ENCODE measurements at regions not wholly inside any gene's neighbourhood (a gene's known extent, or its start where the extent isn't known, plus 50 kb on each side); places are given as distances from the start of the nearest gene placed in this dataset.

- no peaks in the 10 kb centered on the region for H3K36me3 ChIP-seq (ENCODE audit: control insufficient read depth in 2 of 2, extremely low read depth in 1 of 2, insufficient read depth in 1 of 2, low read length in 1 of 2)
- Mint-ChIP-seq H3K27me3 (no peaks in the 10 kb centered on the region), H3K4me1 (no peaks in the 10 kb centered on the region), H3K36me3 (no peaks in the 10 kb centered on the region), H3K4me3 (no peak overlapping the region), H3K27ac (no peak overlapping the region), H3K9me3 (peaks cover 6 to 12% (median 8%) of the 10 kb centered on the region in 3 donors)
- ATAC-seq (replicated peaks in 1 of 4): no peak
- no peak for DNase-seq
- no peak overlapping the region for H3K4me3 ChIP-seq (ENCODE audit: control insufficient read depth in 1 of 2, extremely low read depth in 1 of 2, low read length in 1 of 2)
- no peaks in the 10 kb centered on the region for H3K9me3 ChIP-seq
- ChIA-PET CTCF (no interaction called here), POLR2A (no interaction called here)
- no peaks in the 10 kb centered on the region for H3K4me1 ChIP-seq (ENCODE audit: control insufficient read depth in 1 of 2, extremely low read depth in 1 of 2, insufficient read depth in 2 of 2, low read length in 2 of 2)
- H3K27me3 ChIP-seq (replicated peaks in 1 of 2; ENCODE audit: control insufficient read depth in 2 of 2, extremely low read depth in 1 of 2, insufficient read depth in 2 of 2, low read length in 1 of 2): no peaks in the 10 kb centered on the region
- WGBS (ENCODE audit: insufficient coverage): no CpG with 5 or more reads among the region's 3 CpGs
- no peak overlapping the region for H3K27ac ChIP-seq (ENCODE audit: low read length)
Measured at GRCh38 chr2:125169764-125170146, 1144.7 kb downstream of the CNTNAP5 start.

GRCh38 chr2:125172181-125172580 is 1147.1 kb downstream of the CNTNAP5 start:
- POLR2A ChIA-PET: no interaction called here
- no peaks in the 10 kb centered on the region for H3K36me3 Mint-ChIP-seq
- CTCF ChIA-PET: no interaction called here
- DNase-seq: no peak
- no peaks in the 10 kb centered on the region for H3K27me3 Mint-ChIP-seq
- Histone ChIP-seq H3K9me3 (no peaks in the 10 kb centered on the region), H3K36me3 (ENCODE audit: control insufficient read depth in 2 of 2, extremely low read depth in 1 of 2, insufficient read depth in 1 of 2, low read length in 1 of 2) (no peaks in the 10 kb centered on the region), H3K4me3 (ENCODE audit: control insufficient read depth in 1 of 2, extremely low read depth in 1 of 2, low read length in 1 of 2) (no peak overlapping the region), H3K4me1 (ENCODE audit: control insufficient read depth in 1 of 2, extremely low read depth in 1 of 2, insufficient read depth in 2 of 2, low read length in 2 of 2) (no peaks in the 10 kb centered on the region), H3K27ac (ENCODE audit: low read length) (no peak overlapping the region), H3K27me3 (replicated peaks in 1 of 2; ENCODE audit: control insufficient read depth in 2 of 2, extremely low read depth in 1 of 2, insufficient read depth in 2 of 2, low read length in 1 of 2) (no peaks in the 10 kb centered on the region)
- H3K4me1 Mint-ChIP-seq: no peaks in the 10 kb centered on the region
- no CpG with 5 or more reads among the region's 1 CpG for WGBS (ENCODE audit: insufficient coverage)
- no peak overlapping the region for H3K4me3 Mint-ChIP-seq
- peaks cover 8 to 13% (median 12%) of the 10 kb centered on the region in 3 donors for H3K9me3 Mint-ChIP-seq
- no peak overlapping the region for H3K27ac Mint-ChIP-seq
- ATAC-seq (replicated peaks in 1 of 4): no peak

- Mint-ChIP-seq H3K4me1 (no peaks in the 10 kb centered on the region), H3K27me3 (no peaks in the 10 kb centered on the region), H3K4me3 (no peak overlapping the region), H3K9me3 (peaks cover 3 to 26% (median 6%) of the 10 kb centered on the region in 3 donors), H3K36me3 (no peaks in the 10 kb centered on the region), H3K27ac (no peak overlapping the region)
- WGBS (ENCODE audit: insufficient coverage): no CpG with 5 or more reads among the region's 1 CpG
- H3K4me3 ChIP-seq (ENCODE audit: control insufficient read depth in 1 of 2, extremely low read depth in 1 of 2, low read length in 1 of 2): no peak overlapping the region
- CTCF ChIA-PET: no interaction called here
- H3K9me3 ChIP-seq: no peaks in the 10 kb centered on the region
- ATAC-seq (replicated peaks in 1 of 4): no peak
- DNase-seq: no peak
- H3K4me1 ChIP-seq (ENCODE audit: control insufficient read depth in 1 of 2, extremely low read depth in 1 of 2, insufficient read depth in 2 of 2, low read length in 2 of 2): no peaks in the 10 kb centered on the region
- POLR2A ChIA-PET: no interaction called here
- no peaks in the 10 kb centered on the region for H3K36me3 ChIP-seq (ENCODE audit: control insufficient read depth in 2 of 2, extremely low read depth in 1 of 2, insufficient read depth in 1 of 2, low read length in 1 of 2)
- no peak overlapping the region for H3K27ac ChIP-seq (ENCODE audit: low read length)
- no peaks in the 10 kb centered on the region for H3K27me3 ChIP-seq (replicated peaks in 1 of 2; ENCODE audit: control insufficient read depth in 2 of 2, extremely low read depth in 1 of 2, insufficient read depth in 2 of 2, low read length in 1 of 2)
Measured at GRCh38 chr2:125175415-125175814, 1150.3 kb downstream of the CNTNAP5 start.

- H3K27ac Mint-ChIP-seq: no peak overlapping the region
Measured at GRCh38 chr2:125185691-125186270, 1160.7 kb downstream of the CNTNAP5 start.

GRCh38 chr2:125207431-125207830 is 1182.3 kb downstream of the CNTNAP5 start:
- 86% methylated on average over 3 of the region's 3 CpGs for WGBS (ENCODE audit: insufficient coverage)

More at GRCh38 chr2:125185691-125186270, 1160.7 kb downstream of the CNTNAP5 start:
- ATAC-seq (replicated peaks in 1 of 4) (no peak), DNase-seq (no peak)
- H3K36me3 Mint-ChIP-seq: no peaks in the 10 kb centered on the region
- CTCF ChIA-PET: no interaction called here
- POLR2A ChIA-PET: no interaction called here
- H3K27me3 ChIP-seq (replicated peaks in 1 of 2; ENCODE audit: control insufficient read depth in 2 of 2, extremely low read depth in 1 of 2, insufficient read depth in 2 of 2, low read length in 1 of 2): no peaks in the 10 kb centered on the region
- no peaks in the 10 kb centered on the region for H3K36me3 ChIP-seq (ENCODE audit: control insufficient read depth in 2 of 2, extremely low read depth in 1 of 2, insufficient read depth in 1 of 2, low read length in 1 of 2)
- no peaks in the 10 kb centered on the region for H3K4me1 ChIP-seq (ENCODE audit: control insufficient read depth in 1 of 2, extremely low read depth in 1 of 2, insufficient read depth in 2 of 2, low read length in 2 of 2)
- H3K4me3 ChIP-seq (ENCODE audit: control insufficient read depth in 1 of 2, extremely low read depth in 1 of 2, low read length in 1 of 2): no peak overlapping the region
- peaks cover 11 to 20% (median 19%) of the 10 kb centered on the region in 3 donors for H3K9me3 Mint-ChIP-seq
- H3K27ac ChIP-seq (ENCODE audit: low read length): no peak overlapping the region
- 60% methylated on average over 3 of the region's 5 CpGs for WGBS (ENCODE audit: insufficient coverage)
- no peaks in the 10 kb centered on the region for H3K4me1 Mint-ChIP-seq
- no peak overlapping the region for H3K4me3 Mint-ChIP-seq
- no peaks in the 10 kb centered on the region for H3K9me3 ChIP-seq
- H3K27me3 Mint-ChIP-seq: no peaks in the 10 kb centered on the region

GRCh38 chr2:125216321-125216720 is 1191.2 kb downstream of the CNTNAP5 start:
- H3K27me3 Mint-ChIP-seq: no peaks in the 10 kb centered on the region
- H3K9me3 ChIP-seq: peaks cover 2% of the 10 kb centered on the region
- H3K27ac Mint-ChIP-seq: no peak overlapping the region
- CTCF ChIA-PET: interaction anchor here in 1 of 2 donors (0.6 kb wide), 1 partner anchor 133 kb away, joined by 6 read pairs; no protein-coding TSS in a partner anchor
- no peaks in the 10 kb centered on the region for H3K4me1 Mint-ChIP-seq
- no peak for ATAC-seq (replicated peaks in 1 of 4)
- H3K36me3 Mint-ChIP-seq: no peaks in the 10 kb centered on the region
- H3K27me3 ChIP-seq (replicated peaks in 1 of 2; ENCODE audit: control insufficient read depth in 2 of 2, extremely low read depth in 1 of 2, insufficient read depth in 2 of 2, low read length in 1 of 2): no peaks in the 10 kb centered on the region
- no peaks in the 10 kb centered on the region for H3K4me1 ChIP-seq (ENCODE audit: control insufficient read depth in 1 of 2, extremely low read depth in 1 of 2, insufficient read depth in 2 of 2, low read length in 2 of 2)
- POLR2A ChIA-PET: no interaction called here
- no peaks in the 10 kb centered on the region for H3K36me3 ChIP-seq (ENCODE audit: control insufficient read depth in 2 of 2, extremely low read depth in 1 of 2, insufficient read depth in 1 of 2, low read length in 1 of 2)
- no peak overlapping the region for H3K27ac ChIP-seq (ENCODE audit: low read length)
- H3K4me3 ChIP-seq (ENCODE audit: control insufficient read depth in 1 of 2, extremely low read depth in 1 of 2, low read length in 1 of 2): no peak overlapping the region
- peaks cover 21 to 50% (median 33%) of the 10 kb centered on the region in 3 donors for H3K9me3 Mint-ChIP-seq
- DNase-seq: no peak
- no peak overlapping the region for H3K4me3 Mint-ChIP-seq

More at GRCh38 chr2:125207431-125207830, 1182.3 kb downstream of the CNTNAP5 start:
- H3K4me3 ChIP-seq (ENCODE audit: control insufficient read depth in 1 of 2, extremely low read depth in 1 of 2, low read length in 1 of 2): no peak overlapping the region
- no peak overlapping the region for H3K27ac ChIP-seq (ENCODE audit: low read length)
- H3K4me3 Mint-ChIP-seq: no peak overlapping the region
- no peaks in the 10 kb centered on the region for H3K27me3 Mint-ChIP-seq
- H3K36me3 ChIP-seq (ENCODE audit: control insufficient read depth in 2 of 2, extremely low read depth in 1 of 2, insufficient read depth in 1 of 2, low read length in 1 of 2): no peaks in the 10 kb centered on the region
- peaks cover 5% of the 10 kb centered on the region for H3K9me3 ChIP-seq
- no peaks in the 10 kb centered on the region for H3K4me1 Mint-ChIP-seq
- H3K36me3 Mint-ChIP-seq: no peaks in the 10 kb centered on the region
- ATAC-seq (replicated peaks in 1 of 4) (no peak), DNase-seq (no peak)
- peaks cover 11 to 28% (median 24%) of the 10 kb centered on the region in 3 donors for H3K9me3 Mint-ChIP-seq
- H3K27me3 ChIP-seq (replicated peaks in 1 of 2; ENCODE audit: control insufficient read depth in 2 of 2, extremely low read depth in 1 of 2, insufficient read depth in 2 of 2, low read length in 1 of 2): no peaks in the 10 kb centered on the region
- H3K4me1 ChIP-seq (ENCODE audit: control insufficient read depth in 1 of 2, extremely low read depth in 1 of 2, insufficient read depth in 2 of 2, low read length in 2 of 2): no peaks in the 10 kb centered on the region
- POLR2A ChIA-PET: no interaction called here
- CTCF ChIA-PET: no interaction called here
- no peak overlapping the region for H3K27ac Mint-ChIP-seq

- Mint-ChIP-seq H3K36me3 (no peaks in the 10 kb centered on the region), H3K27ac (no peak overlapping the region), H3K27me3 (no peaks in the 10 kb centered on the region), H3K4me1 (no peaks in the 10 kb centered on the region), H3K4me3 (no peak overlapping the region), H3K9me3 (peaks cover 20 to 25% (median 23%) of the 10 kb centered on the region in 3 donors)
- WGBS (ENCODE audit: insufficient coverage): 68% methylated on average over 6 of the region's 6 CpGs
- no peak overlapping the region for H3K4me3 ChIP-seq (ENCODE audit: control insufficient read depth in 1 of 2, extremely low read depth in 1 of 2, low read length in 1 of 2)
- no peaks in the 10 kb centered on the region for H3K36me3 ChIP-seq (ENCODE audit: control insufficient read depth in 2 of 2, extremely low read depth in 1 of 2, insufficient read depth in 1 of 2, low read length in 1 of 2)
- no peaks in the 10 kb centered on the region for H3K9me3 ChIP-seq
- H3K27ac ChIP-seq (ENCODE audit: low read length): no peak overlapping the region
- ATAC-seq (replicated peaks in 1 of 4): no peak
- no peak for DNase-seq
- ChIA-PET POLR2A (no interaction called here), CTCF (no interaction called here)
- no peaks in the 10 kb centered on the region for H3K4me1 ChIP-seq (ENCODE audit: control insufficient read depth in 1 of 2, extremely low read depth in 1 of 2, insufficient read depth in 2 of 2, low read length in 2 of 2)
- H3K27me3 ChIP-seq (replicated peaks in 1 of 2; ENCODE audit: control insufficient read depth in 2 of 2, extremely low read depth in 1 of 2, insufficient read depth in 2 of 2, low read length in 1 of 2): no peaks in the 10 kb centered on the region
Measured at GRCh38 chr2:125224188-125224587, 1199.1 kb downstream of the CNTNAP5 start.
